Suprapubic skin (tissue), 4 donors: ENCODE measurements at regions not wholly inside any gene's neighbourhood (a gene's known extent, or its start where the extent isn't known, plus 50 kb on each side); places are given as distances from the start of the nearest gene placed in this dataset.
"Not testable (repeated sequence)": the region's sequence is repeated elsewhere in the genome, so short reads cannot be mapped to it uniquely, and the experiment has no call there.

Experiments used
- DNase-seq, 2 donors: peaks; one replicate each; pipeline ENCODE4 v3.0.0-alpha.2; 2019; ENCODE audit warnings: low spot score in 2 of 2
- H3K27ac ChIP-seq: fragments of 200-600 bp; sonication (generic); one replicate; pipeline ENCODE4 v1.5.1; 2019
- H3K27me3 ChIP-seq: fragments of 200-600 bp; sonication (generic); one replicate; pipeline ENCODE4 v1.5.1; 2019
- H3K36me3 ChIP-seq: fragments of 200-600 bp; sonication (generic); one replicate; pipeline ENCODE4 v1.5.1; 2019
- H3K4me1 ChIP-seq: fragments of 200-600 bp; sonication (generic); one replicate; pipeline ENCODE4 v1.5.1; 2019
- H3K4me3 ChIP-seq: fragments of 200-600 bp; sonication (generic); one replicate; pipeline ENCODE4 v1.5.1; 2019; ENCODE audit warnings: mild to moderate bottlenecking
- H3K9me3 ChIP-seq: fragments of 200-600 bp; sonication (generic); one replicate; pipeline ENCODE4 v1.5.1; 2019
- EP300 ChIP-seq: sonication (generic); formaldehyde crosslinking; IDR thresholded peaks from one replicate; pipeline ENCODE4 v1.6.1; 2017; ENCODE audit warnings: antibody characterized with exemption
- POLR2A ChIP-seq, 2 donors: fragments of 450-650 bp; IDR thresholded peaks; one replicate each; pipeline ENCODE4 v1.6.1; 2017; ENCODE audit warnings: antibody characterized with exemption in 2 of 2, mild to moderate bottlenecking in 2 of 2, moderate library complexity in 2 of 2
- POLR2AphosphoS5 ChIP-seq, 3 donors: sonication (generic); formaldehyde crosslinking; IDR thresholded peaks; one replicate each; pipeline ENCODE4 v1.6.1; 2017; ENCODE audit warnings: antibody characterized with exemption in 3 of 3
- WGBS: methylation state at CpG from one replicate; pipeline ENCODE4 v1.1.5; 2018; 5-methylcytosine and 5-hydroxymethylcytosine counted together
- TF ChIP-seq, protein P1 (sequence below), 2 donors: fragments of 200-600 bp in 1 of 2; fragments of 450-650 bp in 1 of 2; sonication (generic) in 1 of 2; IDR thresholded peaks; one replicate each; pipeline ENCODE4 v1.5.1; 2016 to 2019; ENCODE audit warnings: antibody characterized with exemption in 2 of 2, mild to moderate bottlenecking in 1 of 2, moderate library complexity in 1 of 2

DNA sequence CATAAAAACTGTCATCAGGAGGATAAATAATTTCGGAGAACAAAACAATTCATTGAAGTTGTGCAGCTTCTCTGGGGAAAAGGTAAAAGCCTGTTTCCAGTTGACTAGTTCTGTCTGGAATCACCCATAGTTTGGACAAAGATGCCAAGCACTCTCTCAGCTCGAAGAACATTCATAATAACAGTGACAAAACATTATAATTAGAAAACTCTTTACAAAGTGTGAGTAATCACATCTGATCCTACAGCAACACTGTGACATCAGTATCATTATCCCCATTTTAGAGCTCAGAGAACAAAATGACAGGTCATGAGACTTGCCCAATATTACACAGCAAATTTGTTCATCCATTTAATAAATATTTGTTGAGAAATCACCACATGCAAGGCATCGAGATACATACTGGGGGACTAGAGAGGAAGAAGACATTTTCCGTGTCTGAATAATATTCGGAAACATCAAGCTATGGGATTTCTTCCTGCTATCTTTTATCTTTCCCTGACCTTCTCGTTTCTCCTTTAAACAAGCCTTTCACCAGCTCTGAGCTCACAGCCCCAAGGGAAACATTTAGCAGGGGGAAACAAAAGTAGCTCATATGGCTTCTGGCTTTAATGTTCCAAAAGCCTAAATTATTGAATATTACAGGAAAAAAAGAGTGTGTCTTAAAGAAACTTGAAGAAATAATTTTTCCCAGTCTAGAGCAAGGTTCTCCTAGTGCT, 123.3 kb upstream of the GHITM start:
- Histone ChIP-seq H3K27ac (no peak overlapping the region), H3K36me3 (no peaks in the 10 kb centered on the region), H3K4me3 (no peak overlapping the region), H3K9me3 (no peaks in the 10 kb centered on the region), H3K4me1 (no peaks in the 10 kb centered on the region), H3K27me3 (no peaks in the 10 kb centered on the region)
- WGBS = 45% methylated on average over 6 of the region's 6 CpGs
- TF ChIP-seq EP300 (no peak), POLR2A (IDR thresholded peaks at IDR 0.05) (no peak), POLR2AphosphoS5 (IDR thresholded peaks at IDR 0.05) (no peak)
- TF ChIP-seq, protein P1, sequence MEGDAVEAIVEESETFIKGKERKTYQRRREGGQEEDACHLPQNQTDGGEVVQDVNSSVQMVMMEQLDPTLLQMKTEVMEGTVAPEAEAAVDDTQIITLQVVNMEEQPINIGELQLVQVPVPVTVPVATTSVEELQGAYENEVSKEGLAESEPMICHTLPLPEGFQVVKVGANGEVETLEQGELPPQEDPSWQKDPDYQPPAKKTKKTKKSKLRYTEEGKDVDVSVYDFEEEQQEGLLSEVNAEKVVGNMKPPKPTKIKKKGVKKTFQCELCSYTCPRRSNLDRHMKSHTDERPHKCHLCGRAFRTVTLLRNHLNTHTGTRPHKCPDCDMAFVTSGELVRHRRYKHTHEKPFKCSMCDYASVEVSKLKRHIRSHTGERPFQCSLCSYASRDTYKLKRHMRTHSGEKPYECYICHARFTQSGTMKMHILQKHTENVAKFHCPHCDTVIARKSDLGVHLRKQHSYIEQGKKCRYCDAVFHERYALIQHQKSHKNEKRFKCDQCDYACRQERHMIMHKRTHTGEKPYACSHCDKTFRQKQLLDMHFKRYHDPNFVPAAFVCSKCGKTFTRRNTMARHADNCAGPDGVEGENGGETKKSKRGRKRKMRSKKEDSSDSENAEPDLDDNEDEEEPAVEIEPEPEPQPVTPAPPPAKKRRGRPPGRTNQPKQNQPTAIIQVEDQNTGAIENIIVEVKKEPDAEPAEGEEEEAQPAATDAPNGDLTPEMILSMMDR (IDR thresholded peaks at IDR 0.05) = no peak
- DNase-seq = no peak

DNA sequence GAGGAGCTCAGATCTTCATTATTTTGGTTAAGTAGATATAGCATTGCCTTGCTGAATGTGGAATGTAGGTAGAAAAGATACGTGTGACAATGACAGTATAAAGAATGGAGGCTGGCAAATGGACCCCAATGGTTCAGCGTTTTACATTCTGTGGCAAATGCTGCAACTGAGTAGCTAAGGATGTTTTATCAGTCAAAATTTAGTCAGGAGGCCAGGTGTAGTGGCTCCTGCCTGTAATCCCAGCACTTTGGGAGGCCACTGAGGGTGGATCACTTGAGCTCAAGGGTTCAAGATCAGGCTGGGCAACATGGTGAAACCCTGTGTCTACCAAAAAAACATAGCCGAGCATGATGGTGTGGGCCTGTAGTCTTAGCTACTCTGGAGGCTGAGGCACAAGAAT, 120.5 kb upstream of the GHITM start:
- Histone ChIP-seq H3K4me1 (no peaks in the 10 kb centered on the region), H3K27ac (no peak overlapping the region), H3K27me3 (no peaks in the 10 kb centered on the region), H3K36me3 (no peaks in the 10 kb centered on the region), H3K9me3 (no peaks in the 10 kb centered on the region), H3K4me3 (no peak overlapping the region)
- 95% methylated on average over 3 of the region's 3 CpGs for WGBS
- DNase-seq = no peak
- TF ChIP-seq, protein P1 (IDR thresholded peaks at IDR 0.05) = no peak
- TF ChIP-seq EP300 (no peak), POLR2A (IDR thresholded peaks at IDR 0.05) (no peak), POLR2AphosphoS5 (IDR thresholded peaks at IDR 0.05) (no peak)

DNA sequence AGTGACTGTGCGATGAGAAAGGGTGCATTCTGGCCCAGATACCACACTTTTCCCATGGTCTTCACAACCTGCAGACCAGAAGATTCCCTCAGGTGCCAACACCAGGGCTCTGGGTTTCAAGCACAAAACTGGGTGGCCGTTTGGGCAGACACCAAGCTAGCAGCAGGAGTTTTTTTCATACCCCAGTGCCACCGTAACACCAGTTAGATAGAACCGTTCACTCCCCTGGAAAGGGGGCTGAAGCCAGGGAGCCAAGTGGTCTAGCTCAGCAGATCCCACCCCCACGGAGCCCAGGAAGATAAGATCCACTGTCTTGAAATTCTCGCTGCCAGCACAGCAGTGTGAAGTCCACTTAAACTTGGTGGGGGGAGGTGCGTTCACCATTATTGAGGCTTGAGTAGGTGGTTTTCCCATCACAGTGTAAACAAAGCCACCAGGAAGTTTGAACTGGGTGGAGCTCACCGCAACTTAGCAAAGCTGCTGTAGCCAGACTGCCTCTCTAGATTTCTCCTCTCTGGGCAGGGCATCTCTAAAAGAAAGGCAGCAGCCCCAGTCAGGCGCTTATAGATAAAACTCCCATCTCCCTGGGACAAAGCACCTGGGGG, 119.4 kb upstream of the GHITM start:
- not testable (repeated sequence) for H3K4me3 ChIP-seq, H3K9me3 ChIP-seq, H3K27me3 ChIP-seq, H3K27ac ChIP-seq, DNase-seq, H3K4me1 ChIP-seq, H3K36me3 ChIP-seq
- WGBS = 82% methylated on average over 4 of the region's 9 CpGs

DNA sequence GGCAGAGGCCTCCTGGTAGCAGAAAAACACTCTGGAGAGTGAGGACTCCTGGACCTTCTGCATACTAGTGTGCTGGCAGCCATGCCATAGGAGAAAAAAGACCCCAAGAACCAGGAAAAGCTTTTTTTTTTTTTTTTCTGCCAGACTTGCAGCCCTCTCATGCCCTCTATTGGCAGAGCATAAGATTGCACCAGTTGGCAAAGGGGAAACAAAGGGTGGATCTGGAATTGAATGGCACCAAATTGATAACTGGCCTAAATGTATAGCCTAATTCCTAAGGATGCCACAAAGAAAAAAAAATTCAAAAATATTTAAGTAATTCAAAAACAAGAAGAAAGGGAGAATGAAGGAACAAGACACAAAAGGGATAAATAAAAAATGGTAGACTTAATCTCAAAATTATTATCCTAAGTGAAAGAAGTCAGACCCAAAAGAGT, 112.5 kb upstream of the GHITM start:
- Histone ChIP-seq H3K36me3 (no peaks in the 10 kb centered on the region), H3K27me3 (no peaks in the 10 kb centered on the region), H3K27ac (no peak overlapping the region), H3K4me3 (no peak overlapping the region), H3K9me3 (no peaks in the 10 kb centered on the region), H3K4me1 (no peaks in the 10 kb centered on the region)
- TF ChIP-seq, protein P1 (IDR thresholded peaks at IDR 0.05) = peak; percentile 17 to 56
- TF ChIP-seq POLR2A (IDR thresholded peaks at IDR 0.05) = no peak
- no peak for DNase-seq

DNA sequence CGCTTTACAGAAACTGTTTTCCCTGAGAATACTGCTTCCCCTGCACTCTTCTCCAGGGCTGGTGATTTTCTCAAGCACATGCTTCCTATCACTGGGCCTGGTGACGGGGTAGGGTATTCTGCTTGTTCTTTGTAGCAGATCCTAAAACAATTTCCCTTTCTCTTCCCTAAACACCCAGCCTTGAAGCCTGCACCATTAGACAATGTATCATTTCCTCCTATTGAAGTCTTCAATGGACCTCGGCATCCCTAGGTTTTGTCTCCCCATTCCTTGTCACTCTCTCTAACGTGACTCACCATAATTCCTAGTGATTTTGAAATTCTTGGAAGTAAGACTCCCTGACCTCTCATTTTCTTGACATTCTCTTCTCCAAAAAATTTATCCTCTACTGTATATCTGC, 109.5 kb upstream of the GHITM start:
- Histone ChIP-seq H3K27ac (no peak overlapping the region), H3K4me3 (no peak overlapping the region), H3K4me1 (no peaks in the 10 kb centered on the region), H3K36me3 (no peaks in the 10 kb centered on the region), H3K27me3 (no peaks in the 10 kb centered on the region), H3K9me3 (no peaks in the 10 kb centered on the region)
- 75% methylated on average over 4 of the region's 4 CpGs for WGBS
- no peak for TF ChIP-seq POLR2AphosphoS5 (IDR thresholded peaks at IDR 0.05)
- TF ChIP-seq, protein P1 (IDR thresholded peaks at IDR 0.05) = no peak
- TF ChIP-seq POLR2A (IDR thresholded peaks at IDR 0.05) = no peak
- no peak for TF ChIP-seq EP300
- no peak for DNase-seq
